ENCODE measurements at regions not wholly inside any gene's neighbourhood (a gene's known extent, or its start where the extent isn't known, plus 50 kb on each side); places are given as distances from the start of the nearest gene placed in this dataset.

DNA sequence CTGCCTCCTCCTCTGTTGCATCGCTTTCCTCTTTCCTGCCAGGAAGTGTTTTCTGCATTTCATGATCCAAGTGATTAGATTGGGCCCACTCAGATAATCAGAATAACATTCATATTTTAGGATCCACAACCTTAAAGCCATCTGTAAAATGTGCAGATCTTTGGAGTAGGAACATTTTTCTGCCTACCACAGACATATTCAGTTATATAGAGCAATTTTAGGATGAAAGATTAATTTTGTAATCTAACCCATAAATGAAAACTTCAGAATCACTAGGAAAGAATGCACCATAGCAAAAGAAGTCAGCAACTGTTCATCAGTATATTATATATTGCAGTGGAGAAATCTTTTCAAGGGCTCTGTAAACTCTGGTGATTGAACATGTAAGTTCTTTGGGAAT is 659.9 kb upstream of the LUZP2 start:
- Mint-ChIP-seq H3K9me3 (ENCODE audit: unreplicated experiment) (no peaks in the 10 kb centered on the region), H3K4me1 (ENCODE audit: low read depth, unreplicated experiment) (no peaks in the 10 kb centered on the region), H3K27me3 (ENCODE audit: low read depth, unreplicated experiment) (no peaks in the 10 kb centered on the region), H3K27ac (ENCODE audit: unreplicated experiment) (no peak overlapping the region), H3K4me3 (ENCODE audit: unreplicated experiment) (no peak overlapping the region), H3K36me3 (ENCODE audit: low read depth, unreplicated experiment) (no peaks in the 10 kb centered on the region)
- no peaks in the 10 kb centered on the region for H3K9me3 ChIP-seq (ENCODE audit: insufficient read depth, low read depth, low read length)
- no peaks in the 10 kb centered on the region for H3K4me1 ChIP-seq (ENCODE audit: insufficient read depth, low read length)
- no peak overlapping the region for H3K9ac ChIP-seq (ENCODE audit: low read length)
- FAIRE-seq = no peak
- no peak overlapping the region for H3K27ac ChIP-seq (ENCODE audit: low read depth, low read length)
- no peaks in the 10 kb centered on the region for H3K79me2 ChIP-seq (ENCODE audit: insufficient read depth, low read length)
- H2AFZ ChIP-seq (ENCODE audit: low read depth, low read length) = no peak overlapping the region
- no peak overlapping the region for H3K4me2 ChIP-seq (ENCODE audit: low read length)
- TF ChIP-seq, protein P1, sequence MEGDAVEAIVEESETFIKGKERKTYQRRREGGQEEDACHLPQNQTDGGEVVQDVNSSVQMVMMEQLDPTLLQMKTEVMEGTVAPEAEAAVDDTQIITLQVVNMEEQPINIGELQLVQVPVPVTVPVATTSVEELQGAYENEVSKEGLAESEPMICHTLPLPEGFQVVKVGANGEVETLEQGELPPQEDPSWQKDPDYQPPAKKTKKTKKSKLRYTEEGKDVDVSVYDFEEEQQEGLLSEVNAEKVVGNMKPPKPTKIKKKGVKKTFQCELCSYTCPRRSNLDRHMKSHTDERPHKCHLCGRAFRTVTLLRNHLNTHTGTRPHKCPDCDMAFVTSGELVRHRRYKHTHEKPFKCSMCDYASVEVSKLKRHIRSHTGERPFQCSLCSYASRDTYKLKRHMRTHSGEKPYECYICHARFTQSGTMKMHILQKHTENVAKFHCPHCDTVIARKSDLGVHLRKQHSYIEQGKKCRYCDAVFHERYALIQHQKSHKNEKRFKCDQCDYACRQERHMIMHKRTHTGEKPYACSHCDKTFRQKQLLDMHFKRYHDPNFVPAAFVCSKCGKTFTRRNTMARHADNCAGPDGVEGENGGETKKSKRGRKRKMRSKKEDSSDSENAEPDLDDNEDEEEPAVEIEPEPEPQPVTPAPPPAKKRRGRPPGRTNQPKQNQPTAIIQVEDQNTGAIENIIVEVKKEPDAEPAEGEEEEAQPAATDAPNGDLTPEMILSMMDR (IDR thresholded peaks at IDR 0.05; ENCODE audit: insufficient read depth, low read depth, low read length) = no peak
- no peak for DNase-seq (ENCODE audit: low read depth)
- no peaks in the 10 kb centered on the region for H3K27me3 ChIP-seq (ENCODE audit: insufficient read depth, low read length)
- H3K4me3 ChIP-seq (ENCODE audit: insufficient read depth, low read depth, low read length) = no peak overlapping the region
- H3K36me3 ChIP-seq (ENCODE audit: insufficient read depth, low read length) = no peaks in the 10 kb centered on the region
- no peaks in the 10 kb centered on the region for H4K20me1 ChIP-seq (ENCODE audit: insufficient read depth, low read length)

DNA sequence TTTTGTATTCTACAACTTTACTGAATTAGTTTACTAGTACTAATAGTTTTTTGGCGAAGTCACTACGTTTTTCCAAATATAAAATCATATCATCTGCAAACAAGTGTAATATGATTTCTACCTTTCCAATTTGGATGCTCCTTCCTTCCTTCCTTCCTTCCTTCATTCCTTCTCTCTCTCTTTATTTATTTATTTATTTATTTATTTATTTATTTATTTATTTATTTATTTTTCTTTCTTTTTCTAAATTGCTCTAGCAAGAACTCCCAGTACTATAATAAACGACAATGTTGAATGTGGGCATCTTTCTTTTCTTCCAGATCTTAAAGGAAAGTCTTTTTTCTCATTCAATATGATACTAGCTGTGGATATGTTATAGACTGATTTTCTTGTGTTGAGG is 656.0 kb upstream of the LUZP2 start:
- Histone ChIP-seq H3K36me3 (ENCODE audit: insufficient read depth, low read length) (no peaks in the 10 kb centered on the region), H2AFZ (ENCODE audit: low read depth, low read length) (no peak overlapping the region), H3K27ac (ENCODE audit: low read depth, low read length) (no peak overlapping the region), H3K9me3 (ENCODE audit: insufficient read depth, low read depth, low read length) (no peaks in the 10 kb centered on the region), H3K4me3 (ENCODE audit: insufficient read depth, low read depth, low read length) (no peak overlapping the region), H3K9ac (ENCODE audit: low read length) (no peak overlapping the region), H4K20me1 (ENCODE audit: insufficient read depth, low read length) (no peaks in the 10 kb centered on the region), H3K27me3 (ENCODE audit: insufficient read depth, low read length) (no peaks in the 10 kb centered on the region), H3K79me2 (ENCODE audit: insufficient read depth, low read length) (no peaks in the 10 kb centered on the region), H3K4me1 (ENCODE audit: insufficient read depth, low read length) (no peaks in the 10 kb centered on the region), H3K4me2 (ENCODE audit: low read length) (no peak overlapping the region)
- no peaks in the 10 kb centered on the region for H3K4me1 Mint-ChIP-seq (ENCODE audit: low read depth, unreplicated experiment)
- no peak overlapping the region for H3K27ac Mint-ChIP-seq (ENCODE audit: unreplicated experiment)
- H3K36me3 Mint-ChIP-seq (ENCODE audit: low read depth, unreplicated experiment) = no peaks in the 10 kb centered on the region
- no peaks in the 10 kb centered on the region for H3K27me3 Mint-ChIP-seq (ENCODE audit: low read depth, unreplicated experiment)
- no peak overlapping the region for H3K4me3 Mint-ChIP-seq (ENCODE audit: unreplicated experiment)
- FAIRE-seq (no peak), DNase-seq (ENCODE audit: low read depth) (no peak)
- TF ChIP-seq, protein P1 (IDR thresholded peaks at IDR 0.05; ENCODE audit: insufficient read depth, low read depth, low read length) = no peak
- no peak for TF ChIP-seq EZH2 (IDR thresholded peaks at IDR 0.05; ENCODE audit: insufficient read depth, low read length)
- H3K9me3 Mint-ChIP-seq (ENCODE audit: unreplicated experiment) = no peaks in the 10 kb centered on the region

DNA sequence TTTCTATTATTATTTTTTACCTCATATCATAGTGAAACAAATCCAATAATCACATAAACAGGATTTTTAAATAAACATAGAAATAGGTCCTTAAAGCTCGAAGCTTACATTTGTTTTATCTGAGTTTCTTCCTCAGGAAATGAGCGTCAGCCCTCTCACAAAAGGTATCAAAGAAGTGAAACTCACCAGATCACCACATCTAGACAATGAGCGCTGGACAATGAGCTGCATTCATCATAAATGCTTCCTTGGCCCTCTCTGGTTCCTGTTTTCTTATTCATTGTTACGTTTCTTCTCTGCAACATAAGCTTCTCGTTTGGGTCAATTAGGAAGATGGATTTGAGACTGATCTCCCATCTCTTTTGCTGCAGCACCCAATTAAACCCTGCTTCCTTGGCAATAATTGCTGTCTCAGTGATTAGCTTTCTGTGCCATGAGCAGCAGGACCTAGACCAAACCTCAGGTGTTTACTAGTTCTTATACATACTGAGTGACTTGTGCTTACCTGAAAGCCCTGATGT is 649.9 kb upstream of the LUZP2 start:
- Histone ChIP-seq H3K4me1 (ENCODE audit: insufficient read depth, low read length) (no peaks in the 10 kb centered on the region), H3K79me2 (ENCODE audit: insufficient read depth, low read length) (no peaks in the 10 kb centered on the region), H3K9me3 (ENCODE audit: insufficient read depth, low read depth, low read length) (no peaks in the 10 kb centered on the region), H4K20me1 (ENCODE audit: insufficient read depth, low read length) (no peaks in the 10 kb centered on the region), H3K4me2 (ENCODE audit: low read length) (no peak overlapping the region), H3K9ac (ENCODE audit: low read length) (no peak overlapping the region), H3K27me3 (ENCODE audit: insufficient read depth, low read length) (no peaks in the 10 kb centered on the region), H3K36me3 (ENCODE audit: insufficient read depth, low read length) (no peaks in the 10 kb centered on the region), H3K27ac (ENCODE audit: low read depth, low read length) (no peak overlapping the region), H2AFZ (ENCODE audit: low read depth, low read length) (no peak overlapping the region), H3K4me3 (ENCODE audit: insufficient read depth, low read depth, low read length) (no peak overlapping the region)
- H3K27me3 Mint-ChIP-seq (ENCODE audit: low read depth, unreplicated experiment) = no peaks in the 10 kb centered on the region
- H3K36me3 Mint-ChIP-seq (ENCODE audit: low read depth, unreplicated experiment) = no peaks in the 10 kb centered on the region
- H3K4me3 Mint-ChIP-seq (ENCODE audit: unreplicated experiment) = no peak overlapping the region
- no peaks in the 10 kb centered on the region for H3K4me1 Mint-ChIP-seq (ENCODE audit: low read depth, unreplicated experiment)
- no peak for FAIRE-seq
- H3K27ac Mint-ChIP-seq (ENCODE audit: unreplicated experiment) = no peak overlapping the region
- TF ChIP-seq, protein P1 (IDR thresholded peaks at IDR 0.05; ENCODE audit: insufficient read depth, low read depth, low read length) = no peak
- no peak for TF ChIP-seq EZH2 (IDR thresholded peaks at IDR 0.05; ENCODE audit: insufficient read depth, low read length)
- peaks cover 2% of the 10 kb centered on the region for H3K9me3 Mint-ChIP-seq (ENCODE audit: unreplicated experiment)
- no peak for DNase-seq (ENCODE audit: low read depth)
